ENCODE measurements at regions not wholly inside any gene's neighbourhood (a gene's known extent, or its start where the extent isn't known, plus 50 kb on each side); places are given as distances from the start of the nearest gene placed in this dataset.
A peak's percentile ranks its signal among the peaks of the same experiment; 100 is the strongest.

DNA sequence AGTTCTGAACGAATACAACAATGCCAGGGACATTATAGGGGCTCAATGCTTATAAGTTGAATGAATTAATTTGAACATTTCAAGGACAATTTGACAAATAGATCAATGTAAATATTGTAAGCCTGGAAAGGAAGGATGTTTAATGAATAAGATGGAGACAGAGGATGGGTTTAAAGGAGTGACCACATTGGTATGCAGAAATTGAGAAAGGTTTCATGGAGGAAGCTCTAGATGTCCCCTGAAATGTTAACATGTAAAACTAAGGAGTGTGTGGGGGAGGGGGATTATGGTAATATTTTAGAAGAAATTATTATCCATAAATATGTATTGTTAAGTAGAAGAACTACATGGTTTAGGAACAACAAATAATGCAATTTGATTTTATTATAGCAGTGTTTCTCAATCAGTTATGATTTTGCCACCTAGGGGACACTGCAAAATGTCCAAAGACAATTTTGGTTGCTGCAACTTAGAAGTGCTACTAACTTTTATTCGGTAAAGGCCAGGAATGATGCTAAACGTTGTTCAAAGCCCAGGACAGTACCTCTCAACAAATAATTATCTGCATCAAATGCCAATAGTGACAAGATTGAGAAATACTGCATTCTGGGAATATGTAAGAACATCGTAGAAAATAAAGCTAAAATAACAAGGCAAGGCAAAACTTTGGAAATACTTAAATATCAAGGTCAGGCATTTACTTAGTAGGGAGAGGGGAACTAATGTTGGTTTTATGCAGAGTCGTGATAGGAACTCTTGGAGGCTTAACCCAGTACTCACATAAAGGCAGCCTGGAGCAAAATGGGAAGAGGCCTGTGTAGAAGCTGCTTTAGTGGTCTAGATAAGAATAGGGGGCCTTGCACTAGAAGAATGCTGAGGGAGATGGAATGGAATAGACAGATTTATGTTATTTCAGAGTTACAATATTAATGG lies 686.9 kb upstream of the CITED2 start:
- intact Hi-C loops (cut with DNase I): no loop called here
- Histone ChIP-seq H3K9me3 (replicated peaks in 1 of 3) (no peaks in the 10 kb centered on the region), H3K4me1 (replicated peaks in 1 of 2) (peaks cover 8 to 27% of the 10 kb centered on the region in 2 donors), H3K27me3 (no peaks in the 10 kb centered on the region), H3K4me3 (no peak overlapping the region), H3K36me3 (replicated peaks in 1 of 2) (no peaks in the 10 kb centered on the region), H3K27ac (peak overlapping the region in 3 of 5 donors; percentile 28 to 51 (median 32))
- no peak for DNase-seq
- WGBS, 4 donors: 58 to 61% (median 60%) methylated on average over 5 of the region's 5 CpGs
- no peak for TF ChIP-seq CTCF (IDR thresholded peaks at IDR 0.05)
- TF ChIP-seq POLR2A (IDR thresholded peaks at IDR 0.05): no peak

- Histone ChIP-seq H3K4me1 (replicated peaks in 1 of 2) (peaks cover 8 to 27% of the 10 kb centered on the region in 2 donors), H3K4me3 (no peak overlapping the region), H3K27me3 (no peaks in the 10 kb centered on the region), H3K27ac (no peak overlapping the region), H3K9me3 (replicated peaks in 1 of 3) (no peaks in the 10 kb centered on the region), H3K36me3 (replicated peaks in 1 of 2) (no peaks in the 10 kb centered on the region)
- DNase-seq: no peak
- no peak for TF ChIP-seq POLR2A (IDR thresholded peaks at IDR 0.05)
- 95 to 100% (median 98%) methylated on average over 1 of the region's 1 CpG for WGBS, 4 donors
- intact Hi-C loops (cut with DNase I): no loop called here
These were observed 685.5 kb upstream of the CITED2 start for GRCh38 chr6:140059947-140060346.

DNA sequence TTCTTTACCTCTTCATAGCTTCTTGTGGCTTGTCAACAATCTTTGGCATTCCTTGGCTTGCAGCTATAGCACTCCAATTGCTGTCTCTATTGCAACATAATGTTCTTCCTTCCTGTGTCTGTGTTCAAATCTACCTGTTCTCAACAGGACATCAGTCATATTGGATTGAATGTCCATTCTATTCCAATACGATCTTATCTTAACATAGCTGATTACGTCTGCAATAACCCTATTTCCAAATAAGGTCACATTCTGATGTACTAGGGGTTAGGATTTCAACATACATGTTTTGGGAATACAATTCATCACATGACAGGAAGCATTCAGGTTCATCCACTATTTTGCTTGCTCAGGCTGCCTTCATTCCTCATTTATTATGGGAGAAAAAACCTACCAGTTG lies 684.4 kb upstream of the CITED2 start:
- WGBS, 4 donors: 69 to 79% (median 75%) methylated on average over 2 of the region's 2 CpGs
- H3K27ac ChIP-seq: no peak overlapping the region
- intact Hi-C loops (cut with DNase I): no loop called here
- H3K4me3 ChIP-seq: no peak overlapping the region
- no peaks in the 10 kb centered on the region for H3K9me3 ChIP-seq (replicated peaks in 1 of 3)
- no peaks in the 10 kb centered on the region for H3K27me3 ChIP-seq
- no peaks in the 10 kb centered on the region for H3K36me3 ChIP-seq (replicated peaks in 1 of 2)
- no peak for TF ChIP-seq POLR2A (IDR thresholded peaks at IDR 0.05)
- no peak for TF ChIP-seq CTCF (IDR thresholded peaks at IDR 0.05)
- DNase-seq: no peak
- H3K4me1 ChIP-seq (replicated peaks in 1 of 2): peaks cover 8 to 27% of the 10 kb centered on the region in 2 donors

- Histone ChIP-seq H3K27me3 (no peaks in the 10 kb centered on the region), H3K36me3 (replicated peaks in 1 of 2) (no peaks in the 10 kb centered on the region), H3K9me3 (replicated peaks in 1 of 3) (peaks cover 0 to 3% (median 0%) of the 10 kb centered on the region in 3 donors), H3K4me3 (no peak overlapping the region), H3K4me1 (replicated peaks in 1 of 2) (peaks cover 0 to 13% of the 10 kb centered on the region in 2 donors), H3K27ac (peak overlapping the region in 1 of 5 donors; percentile 50)
- intact Hi-C loops (cut with DNase I): no loop called here
- TF ChIP-seq POLR2A (IDR thresholded peaks at IDR 0.05) (no peak), CTCF (IDR thresholded peaks at IDR 0.05) (peak in 5 of 6 experiments; percentile 4 to 28 (median 15))
- no peak for DNase-seq
- 78 to 88% (median 81%) methylated on average over 6 of the region's 6 CpGs for WGBS, 4 donors
These were observed 678.6 kb upstream of the CITED2 start for GRCh38 chr6:140052736-140053729.
